NB4 (cell line): ENCODE measurements at regions not wholly inside any gene's neighbourhood (a gene's known extent, or its start where the extent isn't known, plus 50 kb on each side); places are given as distances from the start of the nearest gene placed in this dataset.
A peak's percentile ranks its signal among the peaks of the same experiment; 100 is the strongest.
"Not testable (repeated sequence)": the region's sequence is repeated elsewhere in the genome, so short reads cannot be mapped to it uniquely, and the experiment has no call there.

ENCODE experiments used
- DNase-seq: peaks from one replicate; pipeline ENCODE4 v3.0.0; 2010; ENCODE audit warnings: low read depth
- H3K4me3 ChIP-seq: one replicate; pipeline ENCODE4 v1.5.1; 2011; ENCODE audit warnings: mild to moderate bottlenecking, low read depth, low read length, moderate library complexity
- CTCF ChIP-seq: IDR thresholded peaks from one replicate; pipeline ENCODE4 v1.5.1; 2012; ENCODE audit warnings: low read depth, low read length
- MAX ChIP-seq: IDR thresholded peaks from 2 replicates; pipeline ENCODE4 v1.6.1; 2011; ENCODE audit warnings: low read depth, low read length
- MYC ChIP-seq: IDR thresholded peaks from 2 replicates; pipeline ENCODE4 v1.6.1; 2011; ENCODE audit warnings: low read depth, low read length
- POLR2A ChIP-seq: IDR thresholded peaks from 2 replicates; pipeline ENCODE4 v1.6.1; 2011; ENCODE audit warnings: mild to moderate bottlenecking; ENCODE audit not compliant: insufficient read length; ENCODE audit errors: extremely low read depth

GRCh38 chr4:160423879-160424451 is 1321.1 kb downstream of the RAPGEF2 start:
- peak; percentile 25 for DNase-seq
- no peak overlapping the region for H3K4me3 ChIP-seq
- TF ChIP-seq MYC: no peak
- no peak for TF ChIP-seq MAX
- no peak for TF ChIP-seq POLR2A
- no peak for TF ChIP-seq CTCF

GRCh38 chr4:160426233-160426632 is 1323.4 kb downstream of the RAPGEF2 start:
- H3K4me3 ChIP-seq: no peak overlapping the region
- DNase-seq: no peak
- TF ChIP-seq MYC (no peak), MAX (no peak), POLR2A (no peak), CTCF (no peak)

GRCh38 chr4:160450876-160451275 is 1348.0 kb downstream of the RAPGEF2 start:
- TF ChIP-seq CTCF (no peak), MYC (no peak), MAX (no peak), POLR2A (no peak)
- H3K4me3 ChIP-seq: no peak overlapping the region
- DNase-seq: no peak

- not testable (repeated sequence) for H3K4me3 ChIP-seq, DNase-seq
Observed at GRCh38 chr4:160481696-160482690, 1379.1 kb downstream of the RAPGEF2 start.

- no peak for DNase-seq
- TF ChIP-seq POLR2A: no peak
- no peak for TF ChIP-seq MYC
- TF ChIP-seq MAX: no peak
- no peak for TF ChIP-seq CTCF
- H3K4me3 ChIP-seq: no peak overlapping the region
Observed at GRCh38 chr4:160485071-160485687, 1382.3 kb downstream of the RAPGEF2 start.

- DNase-seq: no peak
- TF ChIP-seq POLR2A: no peak
- TF ChIP-seq MYC: no peak
- TF ChIP-seq MAX: no peak
- TF ChIP-seq CTCF: no peak
Observed at GRCh38 chr4:160492181-160492580, 1389.3 kb downstream of the RAPGEF2 start.

More at GRCh38 chr4:160492181-160492580, 1389.3 kb downstream of the RAPGEF2 start:
- no peak overlapping the region for H3K4me3 ChIP-seq
